ENCODE measurements at regions not wholly inside any gene's neighbourhood (a gene's known extent, or its start where the extent isn't known, plus 50 kb on each side); places are given as distances from the start of the nearest gene placed in this dataset.

DNA sequence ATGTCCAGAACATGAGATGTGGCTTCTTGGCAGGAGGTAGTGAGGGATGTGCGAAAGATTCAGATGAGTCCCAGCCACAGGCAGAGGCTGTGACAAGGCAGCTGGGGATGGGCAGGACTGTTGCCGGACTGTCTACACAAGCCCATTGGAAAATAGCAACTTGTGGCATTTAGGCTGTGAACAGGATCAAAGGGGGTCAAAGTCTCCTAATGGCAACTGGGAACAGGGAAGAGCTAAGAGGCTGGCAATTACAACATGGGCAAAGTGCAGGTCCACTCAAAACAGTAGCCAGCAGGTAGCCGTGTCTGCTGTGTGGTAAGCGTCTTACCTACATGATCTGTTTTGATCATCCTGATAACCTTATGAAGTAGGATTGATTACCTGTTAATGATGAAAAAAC is 254.2 kb upstream of the ZNF32 start:
- ChIA-PET CTCF (no interaction called here), POLR2A (no interaction called here)
- Histone ChIP-seq H3K4me3 (ENCODE audit: low read depth in 2 of 2, low read length in 2 of 2) (no peak overlapping the region), H3K4me1 (ENCODE audit: control insufficient read depth, insufficient read depth, low read length) (no peaks in the 10 kb centered on the region), H3K27me3 (ENCODE audit: control insufficient read depth, insufficient read depth, low read length) (no peaks in the 10 kb centered on the region; the same call in 1 of the 2 replicates), H3K27ac (ENCODE audit: low read length) (no peak overlapping the region), H3K9me3 (ENCODE audit: control insufficient read depth, insufficient read depth, low read depth, low read length) (no peaks in the 10 kb centered on the region), H3K36me3 (ENCODE audit: control insufficient read depth, insufficient read depth, low read length) (no peaks in the 10 kb centered on the region)
- intact Hi-C loops (cut with micrococcal nuclease; ENCODE audit: unreplicated experiment): no loop called here
- ATAC-seq (no peak), DNase-seq (ENCODE audit: low read depth, low spot score) (no peak)
- TF ChIP-seq SIN3A (IDR thresholded peaks at IDR 0.05; ENCODE audit: borderline replicate concordance, insufficient read depth, low read depth, low read length): no peak
- TF ChIP-seq POLR2AphosphoS5 (IDR thresholded peaks at IDR 0.05; ENCODE audit: low read depth, low read length): no peak
- TF ChIP-seq, protein P1, sequence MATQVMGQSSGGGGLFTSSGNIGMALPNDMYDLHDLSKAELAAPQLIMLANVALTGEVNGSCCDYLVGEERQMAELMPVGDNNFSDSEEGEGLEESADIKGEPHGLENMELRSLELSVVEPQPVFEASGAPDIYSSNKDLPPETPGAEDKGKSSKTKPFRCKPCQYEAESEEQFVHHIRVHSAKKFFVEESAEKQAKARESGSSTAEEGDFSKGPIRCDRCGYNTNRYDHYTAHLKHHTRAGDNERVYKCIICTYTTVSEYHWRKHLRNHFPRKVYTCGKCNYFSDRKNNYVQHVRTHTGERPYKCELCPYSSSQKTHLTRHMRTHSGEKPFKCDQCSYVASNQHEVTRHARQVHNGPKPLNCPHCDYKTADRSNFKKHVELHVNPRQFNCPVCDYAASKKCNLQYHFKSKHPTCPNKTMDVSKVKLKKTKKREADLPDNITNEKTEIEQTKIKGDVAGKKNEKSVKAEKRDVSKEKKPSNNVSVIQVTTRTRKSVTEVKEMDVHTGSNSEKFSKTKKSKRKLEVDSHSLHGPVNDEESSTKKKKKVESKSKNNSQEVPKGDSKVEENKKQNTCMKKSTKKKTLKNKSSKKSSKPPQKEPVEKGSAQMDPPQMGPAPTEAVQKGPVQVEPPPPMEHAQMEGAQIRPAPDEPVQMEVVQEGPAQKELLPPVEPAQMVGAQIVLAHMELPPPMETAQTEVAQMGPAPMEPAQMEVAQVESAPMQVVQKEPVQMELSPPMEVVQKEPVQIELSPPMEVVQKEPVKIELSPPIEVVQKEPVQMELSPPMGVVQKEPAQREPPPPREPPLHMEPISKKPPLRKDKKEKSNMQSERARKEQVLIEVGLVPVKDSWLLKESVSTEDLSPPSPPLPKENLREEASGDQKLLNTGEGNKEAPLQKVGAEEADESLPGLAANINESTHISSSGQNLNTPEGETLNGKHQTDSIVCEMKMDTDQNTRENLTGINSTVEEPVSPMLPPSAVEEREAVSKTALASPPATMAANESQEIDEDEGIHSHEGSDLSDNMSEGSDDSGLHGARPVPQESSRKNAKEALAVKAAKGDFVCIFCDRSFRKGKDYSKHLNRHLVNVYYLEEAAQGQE (IDR thresholded peaks at IDR 0.05; ENCODE audit: insufficient read depth in 1 of 2, low read depth in 2 of 2, low read length in 1 of 2): no peak
- no peak for TF ChIP-seq TCF7L2 (IDR thresholded peaks at IDR 0.05; ENCODE audit: low read depth, low read length)
- TF ChIP-seq, protein P2, sequence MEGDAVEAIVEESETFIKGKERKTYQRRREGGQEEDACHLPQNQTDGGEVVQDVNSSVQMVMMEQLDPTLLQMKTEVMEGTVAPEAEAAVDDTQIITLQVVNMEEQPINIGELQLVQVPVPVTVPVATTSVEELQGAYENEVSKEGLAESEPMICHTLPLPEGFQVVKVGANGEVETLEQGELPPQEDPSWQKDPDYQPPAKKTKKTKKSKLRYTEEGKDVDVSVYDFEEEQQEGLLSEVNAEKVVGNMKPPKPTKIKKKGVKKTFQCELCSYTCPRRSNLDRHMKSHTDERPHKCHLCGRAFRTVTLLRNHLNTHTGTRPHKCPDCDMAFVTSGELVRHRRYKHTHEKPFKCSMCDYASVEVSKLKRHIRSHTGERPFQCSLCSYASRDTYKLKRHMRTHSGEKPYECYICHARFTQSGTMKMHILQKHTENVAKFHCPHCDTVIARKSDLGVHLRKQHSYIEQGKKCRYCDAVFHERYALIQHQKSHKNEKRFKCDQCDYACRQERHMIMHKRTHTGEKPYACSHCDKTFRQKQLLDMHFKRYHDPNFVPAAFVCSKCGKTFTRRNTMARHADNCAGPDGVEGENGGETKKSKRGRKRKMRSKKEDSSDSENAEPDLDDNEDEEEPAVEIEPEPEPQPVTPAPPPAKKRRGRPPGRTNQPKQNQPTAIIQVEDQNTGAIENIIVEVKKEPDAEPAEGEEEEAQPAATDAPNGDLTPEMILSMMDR (IDR thresholded peaks at IDR 0.05): no peak
- no TSS peak for BruUV-seq (replicated peaks)
- in situ Hi-C loops (cut with HindIII; ENCODE audit: low pct_unique_long_range_greater_than_20kb, low sequenced_read_pairs): no loop called here

GRCh38 chr10:43901744-43902504 is 253.2 kb upstream of the ZNF32 start:
- intact Hi-C loops (cut with micrococcal nuclease; ENCODE audit: unreplicated experiment): no loop called here
- in situ Hi-C loops (cut with HindIII; ENCODE audit: low pct_unique_long_range_greater_than_20kb, low sequenced_read_pairs): no loop called here
- TF ChIP-seq SIN3A (IDR thresholded peaks at IDR 0.05; ENCODE audit: borderline replicate concordance, insufficient read depth, low read depth, low read length) (no peak), TCF7L2 (IDR thresholded peaks at IDR 0.05; ENCODE audit: low read depth, low read length) (no peak), POLR2AphosphoS5 (IDR thresholded peaks at IDR 0.05; ENCODE audit: low read depth, low read length) (no peak)
- TF ChIP-seq, protein P1 (IDR thresholded peaks at IDR 0.05; ENCODE audit: insufficient read depth in 1 of 2, low read depth in 2 of 2, low read length in 1 of 2): no peak
- TF ChIP-seq, protein P2 (IDR thresholded peaks at IDR 0.05): no peak
- ChIA-PET CTCF (interaction anchor here (0.6 kb wide), 1 partner anchor 209 kb away, joined by 4 read pairs; no protein-coding TSS in a partner anchor), POLR2A (no interaction called here)
- BruUV-seq (replicated peaks): no TSS peak
- no peaks in the 10 kb centered on the region for H3K36me3 ChIP-seq (ENCODE audit: control insufficient read depth, insufficient read depth, low read length)
- no peaks in the 10 kb centered on the region for H3K9me3 ChIP-seq (ENCODE audit: control insufficient read depth, insufficient read depth, low read depth, low read length)
- ATAC-seq: no peak
- no peak for DNase-seq (ENCODE audit: low read depth, low spot score)
- H3K4me3 ChIP-seq (ENCODE audit: low read depth in 2 of 2, low read length in 2 of 2): no peak overlapping the region
- H3K27me3 ChIP-seq (ENCODE audit: control insufficient read depth, insufficient read depth, low read length): no peaks in the 10 kb centered on the region; the same call in 1 of the 2 replicates
- no peaks in the 10 kb centered on the region for H3K4me1 ChIP-seq (ENCODE audit: control insufficient read depth, insufficient read depth, low read length)
- H3K27ac ChIP-seq (ENCODE audit: low read length): no peak overlapping the region
